HL-60 (cell line): ENCODE measurements at regions not wholly inside any gene's neighbourhood (a gene's known extent, or its start where the extent isn't known, plus 50 kb on each side); places are given as distances from the start of the nearest gene placed in this dataset.

Experiments
- DNase-seq, 2 experiments: peaks; one replicate each; pipeline ENCODE4 v3.0.0-alpha.2; 2010 to 2020; ENCODE audit warnings: low read depth in 1 of 2, low spot score in 1 of 2
- H3K27ac ChIP-seq: fragments of 250-450 bp; sonication (Bioruptor Pico); replicated peaks from 2 replicates; pipeline ENCODE4 v1.5.1; 2020; ENCODE audit warnings: mild to moderate bottlenecking, moderate library complexity
- H3K27me3 ChIP-seq: fragments of 250-450 bp; sonication (Bioruptor Pico); 2 replicates; pipeline ENCODE4 v1.5.1; 2021; ENCODE audit warnings: mild to moderate bottlenecking, moderate library complexity; ENCODE audit not compliant: insufficient read depth, poor library complexity, severe bottlenecking
- H3K4me3 ChIP-seq: replicated peaks from 2 replicates; pipeline ENCODE4 v1.5.1; 2011; ENCODE audit warnings: mild to moderate bottlenecking, control low read depth, low read length; ENCODE audit not compliant: insufficient read depth
- GABPA ChIP-seq: IDR thresholded peaks from 2 replicates; pipeline ENCODE4 v1.6.1; 2012; ENCODE audit warnings: low read depth
- POLR2AphosphoS5 ChIP-seq: IDR thresholded peaks from 2 replicates; pipeline ENCODE4 v1.6.1; 2012; ENCODE audit warnings: low read depth
- SPI1 ChIP-seq: IDR thresholded peaks from 2 replicates; pipeline ENCODE4 v1.6.1; 2012; ENCODE audit warnings: low read depth, mild to moderate bottlenecking, borderline replicate concordance
- TF ChIP-seq, protein P1 (sequence below): IDR thresholded peaks from 2 replicates; pipeline ENCODE4 v1.6.1; 2012; ENCODE audit warnings: low read depth; ENCODE audit not compliant: insufficient replicate concordance
- TF ChIP-seq, protein P2 (sequence below): IDR thresholded peaks from one replicate; pipeline ENCODE4 v1.5.1; 2011; ENCODE audit warnings: low read length, control low read depth, inconsistent platforms; ENCODE audit not compliant: insufficient read depth

DNA sequence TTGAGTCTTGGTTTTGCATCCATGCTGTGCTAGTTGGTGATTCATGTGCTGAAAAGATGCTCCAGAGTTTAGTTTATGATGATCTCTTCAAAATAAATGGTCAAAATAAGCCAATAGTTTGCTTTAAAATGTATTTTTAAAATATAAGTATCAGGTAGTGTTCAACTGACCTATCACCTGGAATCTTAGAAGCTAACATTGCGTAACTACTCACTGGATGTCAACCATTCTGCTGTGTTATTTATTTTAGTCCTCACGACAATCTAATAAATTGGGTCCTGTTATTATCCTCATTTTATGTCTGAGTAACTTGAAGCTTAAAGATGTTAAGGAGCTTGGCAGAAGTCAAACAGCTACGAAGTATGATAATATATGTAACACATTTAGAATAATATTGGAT is 563.7 kb upstream of the MDFIC2 start:
- DNase-seq, result no peak
- Histone ChIP-seq H3K27ac (no peak overlapping the region), H3K27me3 (no peaks in the 10 kb centered on the region), H3K4me3 (no peak overlapping the region)
- TF ChIP-seq, protein P1, sequence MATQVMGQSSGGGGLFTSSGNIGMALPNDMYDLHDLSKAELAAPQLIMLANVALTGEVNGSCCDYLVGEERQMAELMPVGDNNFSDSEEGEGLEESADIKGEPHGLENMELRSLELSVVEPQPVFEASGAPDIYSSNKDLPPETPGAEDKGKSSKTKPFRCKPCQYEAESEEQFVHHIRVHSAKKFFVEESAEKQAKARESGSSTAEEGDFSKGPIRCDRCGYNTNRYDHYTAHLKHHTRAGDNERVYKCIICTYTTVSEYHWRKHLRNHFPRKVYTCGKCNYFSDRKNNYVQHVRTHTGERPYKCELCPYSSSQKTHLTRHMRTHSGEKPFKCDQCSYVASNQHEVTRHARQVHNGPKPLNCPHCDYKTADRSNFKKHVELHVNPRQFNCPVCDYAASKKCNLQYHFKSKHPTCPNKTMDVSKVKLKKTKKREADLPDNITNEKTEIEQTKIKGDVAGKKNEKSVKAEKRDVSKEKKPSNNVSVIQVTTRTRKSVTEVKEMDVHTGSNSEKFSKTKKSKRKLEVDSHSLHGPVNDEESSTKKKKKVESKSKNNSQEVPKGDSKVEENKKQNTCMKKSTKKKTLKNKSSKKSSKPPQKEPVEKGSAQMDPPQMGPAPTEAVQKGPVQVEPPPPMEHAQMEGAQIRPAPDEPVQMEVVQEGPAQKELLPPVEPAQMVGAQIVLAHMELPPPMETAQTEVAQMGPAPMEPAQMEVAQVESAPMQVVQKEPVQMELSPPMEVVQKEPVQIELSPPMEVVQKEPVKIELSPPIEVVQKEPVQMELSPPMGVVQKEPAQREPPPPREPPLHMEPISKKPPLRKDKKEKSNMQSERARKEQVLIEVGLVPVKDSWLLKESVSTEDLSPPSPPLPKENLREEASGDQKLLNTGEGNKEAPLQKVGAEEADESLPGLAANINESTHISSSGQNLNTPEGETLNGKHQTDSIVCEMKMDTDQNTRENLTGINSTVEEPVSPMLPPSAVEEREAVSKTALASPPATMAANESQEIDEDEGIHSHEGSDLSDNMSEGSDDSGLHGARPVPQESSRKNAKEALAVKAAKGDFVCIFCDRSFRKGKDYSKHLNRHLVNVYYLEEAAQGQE, result no peak
- no peak for TF ChIP-seq GABPA

DNA sequence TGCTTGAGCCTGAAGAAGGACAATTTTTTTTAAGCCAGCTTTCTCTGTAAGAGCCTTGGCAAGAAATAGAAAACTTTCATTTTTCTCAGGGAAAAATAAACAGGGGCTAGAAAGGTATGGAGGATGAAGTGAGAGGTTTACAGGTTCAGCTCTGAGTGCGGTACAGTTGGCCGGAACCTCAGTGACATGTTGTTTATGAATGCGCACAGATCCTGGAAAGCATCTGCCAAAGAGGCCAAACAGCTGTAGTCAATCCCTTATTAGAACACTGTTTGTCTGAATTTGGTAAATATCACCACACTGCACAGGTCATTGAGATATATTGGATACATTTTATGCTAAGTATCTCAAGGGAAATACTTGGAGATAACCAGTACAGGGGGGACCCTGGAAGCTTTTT is 561.8 kb upstream of the MDFIC2 start:
- Histone ChIP-seq H3K27me3 (no peaks in the 10 kb centered on the region), H3K4me3 (no peak overlapping the region), H3K27ac (no peak overlapping the region)
- TF ChIP-seq, protein P1, result no peak
- TF ChIP-seq, protein P2, sequence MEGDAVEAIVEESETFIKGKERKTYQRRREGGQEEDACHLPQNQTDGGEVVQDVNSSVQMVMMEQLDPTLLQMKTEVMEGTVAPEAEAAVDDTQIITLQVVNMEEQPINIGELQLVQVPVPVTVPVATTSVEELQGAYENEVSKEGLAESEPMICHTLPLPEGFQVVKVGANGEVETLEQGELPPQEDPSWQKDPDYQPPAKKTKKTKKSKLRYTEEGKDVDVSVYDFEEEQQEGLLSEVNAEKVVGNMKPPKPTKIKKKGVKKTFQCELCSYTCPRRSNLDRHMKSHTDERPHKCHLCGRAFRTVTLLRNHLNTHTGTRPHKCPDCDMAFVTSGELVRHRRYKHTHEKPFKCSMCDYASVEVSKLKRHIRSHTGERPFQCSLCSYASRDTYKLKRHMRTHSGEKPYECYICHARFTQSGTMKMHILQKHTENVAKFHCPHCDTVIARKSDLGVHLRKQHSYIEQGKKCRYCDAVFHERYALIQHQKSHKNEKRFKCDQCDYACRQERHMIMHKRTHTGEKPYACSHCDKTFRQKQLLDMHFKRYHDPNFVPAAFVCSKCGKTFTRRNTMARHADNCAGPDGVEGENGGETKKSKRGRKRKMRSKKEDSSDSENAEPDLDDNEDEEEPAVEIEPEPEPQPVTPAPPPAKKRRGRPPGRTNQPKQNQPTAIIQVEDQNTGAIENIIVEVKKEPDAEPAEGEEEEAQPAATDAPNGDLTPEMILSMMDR, result no peak
- TF ChIP-seq POLR2AphosphoS5 (no peak), SPI1 (no peak), GABPA (no peak)
- no peak for DNase-seq

DNA sequence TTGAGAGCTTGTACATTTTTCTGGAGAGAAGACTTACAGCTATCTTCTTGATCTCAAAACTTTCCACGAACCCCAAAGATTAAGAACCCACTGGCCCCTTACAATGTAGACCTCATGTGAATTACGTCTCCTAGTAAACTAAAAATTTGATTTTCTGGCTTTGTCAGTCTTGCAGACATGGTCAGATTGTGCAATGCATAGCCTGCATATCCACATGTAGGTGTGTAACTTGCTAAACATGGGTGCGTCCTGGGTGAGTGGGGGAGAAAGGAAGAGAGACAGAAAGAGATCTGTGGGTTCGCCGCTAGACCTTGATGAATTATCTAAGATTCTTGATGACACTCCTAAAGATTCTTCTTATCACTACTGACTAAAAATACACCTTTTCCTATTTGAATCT is 561.2 kb upstream of the MDFIC2 start:
- Histone ChIP-seq H3K27me3 (no peaks in the 10 kb centered on the region), H3K4me3 (no peak overlapping the region), H3K27ac (no peak overlapping the region)
- DNase-seq, result no peak
- no peak for TF ChIP-seq SPI1
- TF ChIP-seq, protein P1, result no peak
- no peak for TF ChIP-seq POLR2AphosphoS5
- TF ChIP-seq GABPA, result no peak
- TF ChIP-seq, protein P2, result no peak
